Skeletal muscle cell (primary cell): ENCODE measurements at regions not wholly inside any gene's neighbourhood (a gene's known extent, or its start where the extent isn't known, plus 50 kb on each side); places are given as distances from the start of the nearest gene placed in this dataset.
A peak's percentile ranks its signal among the peaks of the same experiment; 100 is the strongest.

Source experiments
- DNase-seq: peaks from one replicate; pipeline ENCODE4 v3.0.0-alpha.2; 2010; ENCODE audit warnings: low read depth
- H3K4me3 ChIP-seq: 2 replicates; pipeline ENCODE4 v1.5.1; 2011; ENCODE audit warnings: low read depth, mild to moderate bottlenecking, control low read depth, low read length, moderate library complexity

GRCh38 chr4:98773638-98774037 lies 115.2 kb upstream of the TSPAN5 start:
- DNase-seq: no peak
- no peak overlapping the region for H3K4me3 ChIP-seq

GRCh38 chr4:98771959-98772632 lies 113.7 kb upstream of the TSPAN5 start:
- H3K4me3 ChIP-seq: no peak overlapping the region
- DNase-seq: no peak

GRCh38 chr4:98765771-98766170 lies 107.4 kb upstream of the TSPAN5 start:
- H3K4me3 ChIP-seq: no peak overlapping the region
- DNase-seq: no peak

- DNase-seq: no peak
- H3K4me3 ChIP-seq: no peak overlapping the region
These were observed 99.8 kb upstream of the TSPAN5 start for GRCh38 chr4:98758182-98758581.

GRCh38 chr4:98754736-98755135 lies 96.3 kb upstream of the TSPAN5 start:
- no peak for DNase-seq

GRCh38 chr4:98749206-98749605 lies 90.8 kb upstream of the TSPAN5 start:
- DNase-seq: peak; percentile 43
- H3K4me3 ChIP-seq: no peak overlapping the region

More at GRCh38 chr4:98754736-98755135, 96.3 kb upstream of the TSPAN5 start:
- no peak overlapping the region for H3K4me3 ChIP-seq

GRCh38 chr4:98748609-98749008 lies 90.2 kb upstream of the TSPAN5 start:
- H3K4me3 ChIP-seq: no peak overlapping the region
- no peak for DNase-seq

- H3K4me3 ChIP-seq: no peak overlapping the region
- DNase-seq: peak; percentile 7
These were observed 89.1 kb upstream of the TSPAN5 start for GRCh38 chr4:98747393-98748091.

GRCh38 chr4:98746936-98747335 lies 88.5 kb upstream of the TSPAN5 start:
- DNase-seq: no peak
- H3K4me3 ChIP-seq: no peak overlapping the region

- H3K4me3 ChIP-seq: no peak overlapping the region
- DNase-seq: peak; percentile 47
These were observed 88.1 kb upstream of the TSPAN5 start for GRCh38 chr4:98746530-98746929.

GRCh38 chr4:98745366-98745765 lies 87.0 kb upstream of the TSPAN5 start:
- no peak for DNase-seq
- H3K4me3 ChIP-seq: no peak overlapping the region

GRCh38 chr4:98744372-98745150 lies 86.2 kb upstream of the TSPAN5 start:
- DNase-seq: no peak
- H3K4me3 ChIP-seq: no peak overlapping the region

GRCh38 chr4:98741952-98742351 lies 83.5 kb upstream of the TSPAN5 start:
- no peak for DNase-seq
- no peak overlapping the region for H3K4me3 ChIP-seq

GRCh38 chr4:98739751-98740150 lies 81.3 kb upstream of the TSPAN5 start:
- no peak for DNase-seq
- H3K4me3 ChIP-seq: no peak overlapping the region

GRCh38 chr4:98733601-98734000 lies 75.2 kb upstream of the TSPAN5 start:
- no peak overlapping the region for H3K4me3 ChIP-seq
- no peak for DNase-seq

- H3K4me3 ChIP-seq: no peak overlapping the region
- DNase-seq: no peak
These were observed 70.5 kb upstream of the TSPAN5 start for GRCh38 chr4:98728871-98729270.

- DNase-seq: no peak
- no peak overlapping the region for H3K4me3 ChIP-seq
These were observed 70.0 kb upstream of the TSPAN5 start for GRCh38 chr4:98728433-98728832.

GRCh38 chr4:98722000-98722399 lies 63.6 kb upstream of the TSPAN5 start:
- no peak for DNase-seq

GRCh38 chr4:98720871-98721480 lies 62.6 kb upstream of the TSPAN5 start:
- H3K4me3 ChIP-seq: no peak overlapping the region
- DNase-seq: no peak

More at GRCh38 chr4:98722000-98722399, 63.6 kb upstream of the TSPAN5 start:
- H3K4me3 ChIP-seq: no peak overlapping the region

- H3K4me3 ChIP-seq: no peak overlapping the region
- DNase-seq: no peak
These were observed 58.4 kb upstream of the TSPAN5 start for GRCh38 chr4:98716796-98717195.
